HG03025 (cell line): ENCODE measurements at regions not wholly inside any gene's neighbourhood (a gene's known extent, or its start where the extent isn't known, plus 50 kb on each side); places are given as distances from the start of the nearest gene placed in this dataset.
"Not testable (repeated sequence)": the region's sequence is repeated elsewhere in the genome, so short reads cannot be mapped to it uniquely, and the experiment has no call there.

ENCODE experiments used
- ATAC-seq: cut with Tn5 transposase; IDR thresholded peaks from one replicate; pipeline ENCODE4 v1.9.1; 2021; ENCODE audit warnings: mild to moderate bottlenecking, moderate library complexity; ENCODE audit not compliant: unreplicated experiment, low FRiP score

DNA sequence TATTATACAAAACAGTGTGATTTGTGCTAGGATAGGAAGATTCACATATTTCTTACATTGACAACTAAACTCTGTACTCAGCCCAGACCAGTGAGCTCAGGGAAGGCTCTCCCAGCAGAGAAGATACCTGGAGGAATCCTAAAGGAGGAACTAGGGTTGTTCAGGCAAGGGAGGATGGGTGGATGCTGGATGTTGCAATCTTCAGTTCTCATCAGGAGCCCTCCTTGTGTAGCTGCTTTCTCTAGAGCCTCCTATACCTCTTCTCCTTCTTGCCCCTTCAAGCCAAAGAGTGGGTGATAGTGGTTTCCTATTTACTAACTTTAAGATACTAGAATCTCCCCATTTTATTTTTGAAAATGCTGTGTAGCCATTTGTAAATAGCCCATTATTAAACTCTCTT is 117.3 kb downstream of the NKX6-1 start:
- ATAC-seq, result no peak

DNA sequence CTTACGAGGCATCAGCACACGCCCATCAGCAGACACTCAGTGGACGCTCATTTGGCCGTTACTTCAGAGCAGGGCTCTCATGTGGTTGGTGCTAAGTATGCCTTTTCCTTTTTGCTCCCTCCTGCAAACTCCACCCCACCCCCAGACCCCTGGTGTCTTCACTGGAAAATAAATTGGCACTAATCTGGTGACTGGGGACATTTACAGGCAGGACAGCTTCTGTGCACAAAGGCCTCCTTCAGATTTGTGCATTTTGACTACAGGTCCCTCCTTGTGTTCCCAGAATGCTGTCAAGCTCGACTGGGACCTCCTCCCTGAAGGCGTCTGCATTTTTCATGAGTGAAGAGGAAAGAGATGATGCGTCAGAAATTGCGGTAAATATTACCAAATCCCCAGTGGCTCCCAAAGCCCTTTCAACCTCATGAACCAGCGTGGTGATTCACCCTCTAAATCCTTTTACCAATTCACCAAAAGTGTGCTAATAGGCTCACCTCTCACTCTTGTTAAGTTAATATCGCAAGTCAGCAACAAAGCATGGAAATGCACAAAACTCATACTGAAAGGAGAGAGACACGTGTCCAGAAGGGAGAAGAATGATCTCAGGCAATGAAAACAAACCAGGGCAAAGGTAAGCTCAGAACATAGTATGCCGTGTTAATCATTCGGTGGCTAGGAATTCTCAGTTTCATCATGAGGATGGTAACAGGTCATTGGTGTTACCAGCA is 119.0 kb downstream of the NKX6-1 start:
- ATAC-seq, result no peak

DNA sequence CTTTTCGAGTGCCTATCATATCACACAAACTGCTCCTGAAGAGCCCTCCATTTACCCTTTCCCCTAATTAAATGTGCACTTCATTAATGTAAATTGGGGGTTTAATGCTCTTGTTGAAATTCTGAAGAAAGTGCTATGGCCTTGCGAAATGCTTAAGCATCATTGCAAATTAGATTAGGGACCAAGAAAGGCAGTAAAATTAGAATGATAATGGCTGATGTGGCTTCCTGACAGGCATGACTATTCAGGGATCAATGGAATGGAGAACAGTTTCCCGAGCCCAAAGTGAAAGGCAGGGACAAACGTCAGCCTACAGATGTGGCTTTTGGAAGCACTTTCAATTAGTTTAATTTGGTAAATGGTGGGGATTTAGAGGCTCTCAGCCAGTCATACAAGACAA is 120.1 kb downstream of the NKX6-1 start:
- no peak for ATAC-seq

DNA sequence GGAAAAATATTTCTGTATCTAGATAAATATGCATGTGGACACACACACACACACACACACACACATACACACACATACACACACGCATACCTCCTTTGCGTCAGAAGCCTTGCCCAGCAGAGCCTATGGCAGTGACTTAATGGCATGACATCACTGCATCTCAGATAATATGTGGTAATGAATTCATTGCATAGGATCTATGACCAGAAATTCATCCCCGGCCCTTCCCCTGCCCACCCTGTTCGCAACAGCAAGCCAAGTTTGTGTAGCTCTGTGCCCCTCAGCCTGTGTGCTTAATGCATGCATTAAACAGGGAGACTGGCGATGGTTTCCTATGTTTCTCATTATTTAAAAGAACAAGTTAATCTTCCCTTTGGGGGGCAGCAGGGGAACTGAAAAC is 120.7 kb downstream of the NKX6-1 start:
- ATAC-seq, result no peak

DNA sequence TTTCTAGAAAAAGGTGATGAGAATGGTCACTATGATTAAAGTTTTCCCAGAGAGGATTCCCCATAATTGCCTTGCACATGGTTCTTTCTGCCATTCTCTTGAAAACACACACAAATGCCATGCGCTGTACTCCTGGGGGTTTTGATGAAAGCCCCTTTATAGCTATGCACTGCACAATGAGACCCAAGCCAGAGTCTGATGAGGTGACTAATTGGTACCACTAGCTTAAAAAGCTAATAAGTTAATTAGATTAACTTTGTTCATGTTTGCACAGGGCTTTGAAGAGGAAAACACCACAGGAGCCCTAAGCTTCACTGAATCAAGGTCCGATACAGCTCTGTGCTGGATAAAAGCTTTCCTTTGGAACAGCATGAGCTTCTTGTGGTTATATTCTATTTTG is 132.2 kb downstream of the NKX6-1 start:
- ATAC-seq, result no peak

DNA sequence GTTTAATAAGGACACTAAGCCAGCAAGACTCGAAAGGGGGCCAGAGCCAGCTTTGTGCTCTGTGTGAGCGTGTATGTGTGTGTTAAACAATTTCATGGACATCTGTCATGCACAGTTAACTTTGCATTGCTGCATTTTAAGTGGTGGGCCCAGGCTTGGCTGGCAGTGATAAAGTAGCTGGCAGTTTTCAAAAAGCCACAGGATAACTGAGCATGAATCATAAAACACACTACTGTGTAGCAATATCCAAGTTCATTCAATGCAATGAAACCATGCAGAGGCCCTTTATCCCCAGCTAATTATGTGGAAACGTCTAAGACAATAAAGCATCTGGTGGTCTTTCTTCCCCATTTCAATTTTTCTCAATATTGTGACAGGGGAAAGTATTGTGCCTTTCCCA is 132.9 kb downstream of the NKX6-1 start:
- no peak for ATAC-seq

DNA sequence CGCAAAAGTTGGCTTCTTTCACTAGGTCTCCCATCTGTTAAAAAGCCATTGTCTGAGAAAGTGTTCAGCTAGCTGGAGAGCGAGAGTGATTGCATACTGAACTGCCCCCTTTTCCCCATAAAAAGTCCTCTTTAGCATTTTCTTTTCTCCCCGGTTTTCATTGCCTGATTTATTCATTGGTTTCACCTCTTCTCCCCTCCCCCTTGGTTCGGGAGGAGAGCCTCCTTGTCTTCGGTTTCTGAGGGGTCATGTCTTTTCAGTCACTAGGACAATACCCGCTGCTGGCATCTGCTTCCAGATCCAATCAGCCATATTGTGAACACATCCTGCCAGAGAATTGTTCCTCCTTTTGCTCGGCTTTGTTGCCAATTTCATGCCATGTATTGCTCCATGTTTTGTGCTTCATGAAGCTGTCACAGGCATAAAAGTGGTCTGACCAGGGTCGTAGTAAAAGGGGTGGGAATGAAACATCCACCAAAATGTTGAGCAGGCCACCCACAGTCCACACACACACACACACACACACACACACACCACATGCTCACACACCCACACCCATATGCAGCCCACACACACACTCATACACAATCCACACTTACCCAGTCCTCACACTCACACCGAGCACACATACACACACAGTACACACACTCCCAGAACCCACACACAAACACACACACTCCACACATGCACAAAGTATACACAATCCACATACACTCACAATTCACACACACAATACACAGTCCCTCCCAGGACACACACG is 136.0 kb downstream of the NKX6-1 start:
- no peak for ATAC-seq

DNA sequence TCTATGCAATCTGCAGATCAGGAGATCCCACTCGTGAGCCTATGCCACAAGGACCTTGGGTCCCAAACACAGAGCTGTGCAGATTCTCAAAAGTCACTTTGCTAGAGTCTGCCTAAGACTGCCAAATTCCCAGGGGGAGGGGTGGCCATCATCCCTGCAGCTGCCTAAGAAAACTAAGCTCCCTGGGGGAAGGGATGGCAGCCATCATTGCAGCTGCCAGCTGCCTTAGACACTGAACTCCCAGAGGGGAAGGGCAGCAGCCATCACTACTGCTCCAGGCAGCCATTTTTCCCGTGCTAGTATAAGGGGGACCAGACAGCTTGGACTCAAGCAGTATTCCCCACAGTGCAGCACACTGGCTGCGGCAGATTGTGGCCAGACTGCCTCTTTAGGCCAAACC is 156.9 kb downstream of the NKX6-1 start:
- no peak for ATAC-seq

DNA sequence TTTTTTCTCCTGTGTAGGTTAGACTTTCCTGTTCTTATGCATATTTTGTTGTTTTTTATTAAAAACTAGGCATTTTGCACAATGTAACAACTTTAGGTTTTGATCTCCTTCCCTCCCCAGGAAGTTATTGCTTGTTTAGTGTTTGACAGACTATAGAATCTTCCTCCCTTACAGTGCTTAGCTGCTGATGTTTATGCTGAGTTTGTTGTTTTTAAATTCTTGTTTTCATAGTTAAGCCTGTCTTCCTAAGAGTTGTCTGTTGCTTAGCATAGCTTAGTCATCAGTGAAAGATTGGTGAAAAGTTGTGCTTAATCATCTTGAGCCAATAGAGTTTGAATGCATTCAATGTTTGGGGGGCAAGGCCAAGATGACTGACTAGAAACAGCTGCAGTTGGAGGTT is 157.5 kb downstream of the NKX6-1 start:
- ATAC-seq, result no peak

DNA sequence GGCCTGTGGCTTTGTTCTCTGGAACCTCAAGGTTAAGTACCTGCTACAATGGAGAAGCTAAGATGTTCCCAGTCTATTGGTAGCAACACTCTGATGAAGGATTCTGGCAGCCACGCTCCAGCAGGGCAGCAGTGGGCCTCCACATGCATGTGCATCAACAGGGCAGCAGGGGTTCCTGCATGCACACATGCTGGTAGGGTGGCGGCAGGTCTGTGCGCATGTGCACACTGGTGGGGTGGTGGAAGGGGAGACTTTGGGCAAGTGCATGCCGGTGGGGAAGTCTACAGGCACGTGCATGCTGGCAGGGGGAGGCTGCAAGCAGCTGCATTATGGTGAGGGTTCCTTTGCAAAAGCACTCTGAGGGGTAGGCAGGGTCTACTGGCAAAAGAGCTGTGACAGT is 160.7 kb downstream of the NKX6-1 start:
- no peak for ATAC-seq

DNA sequence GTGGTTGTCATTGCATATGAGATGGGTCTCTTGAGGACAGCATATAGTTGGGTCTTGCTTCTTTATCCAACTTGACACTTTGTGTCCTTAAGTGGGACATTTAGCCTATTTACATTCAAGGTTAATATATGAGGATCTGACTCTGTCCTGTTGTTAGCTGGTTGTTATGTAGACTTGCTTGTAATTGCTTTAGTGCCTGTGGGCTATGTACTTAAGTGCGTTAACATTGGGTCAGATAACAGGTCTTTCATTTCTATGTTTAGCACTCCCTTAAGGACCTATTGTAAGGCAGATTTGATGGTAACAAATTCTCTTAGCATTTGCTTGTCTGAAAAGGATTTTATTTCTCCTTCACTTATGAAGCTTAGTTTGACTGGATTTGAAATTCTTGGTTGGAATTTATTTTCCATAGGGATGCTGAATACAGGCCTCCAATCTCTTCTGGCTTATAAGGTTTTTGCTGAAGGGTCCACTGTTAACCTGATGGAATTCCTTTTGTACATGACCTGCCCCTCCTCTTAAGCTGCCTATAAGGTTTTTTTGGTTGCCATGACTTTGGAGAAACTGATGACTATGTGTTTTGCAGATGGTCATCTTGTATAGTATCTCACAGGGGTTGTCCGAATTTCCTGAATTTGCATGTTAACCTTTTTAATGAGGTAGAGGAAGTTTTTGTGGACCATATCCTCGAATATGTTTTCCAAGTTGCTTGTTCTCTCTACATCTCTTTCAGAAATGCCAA is 162.0 kb downstream of the NKX6-1 start:
- ATAC-seq, result no peak

DNA sequence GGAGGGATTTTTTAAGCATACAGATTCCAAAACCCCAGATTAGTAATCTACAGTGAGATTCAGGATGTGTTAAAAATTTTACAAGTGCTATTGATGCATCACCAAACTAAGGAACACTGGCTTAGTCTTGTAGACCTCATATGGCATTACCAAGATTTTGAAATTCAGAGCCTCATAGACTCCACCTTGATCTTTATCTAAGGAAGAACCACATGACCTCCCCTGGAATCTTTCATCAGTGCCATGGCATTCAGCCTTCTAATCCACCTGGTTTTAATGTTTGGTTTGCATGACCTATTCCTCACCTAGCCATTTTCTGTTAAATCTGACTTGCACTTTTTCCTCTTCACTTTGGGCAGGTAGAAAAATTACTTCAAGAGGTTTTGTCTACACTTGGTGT is 171.6 kb downstream of the NKX6-1 start:
- ATAC-seq, result no peak

DNA sequence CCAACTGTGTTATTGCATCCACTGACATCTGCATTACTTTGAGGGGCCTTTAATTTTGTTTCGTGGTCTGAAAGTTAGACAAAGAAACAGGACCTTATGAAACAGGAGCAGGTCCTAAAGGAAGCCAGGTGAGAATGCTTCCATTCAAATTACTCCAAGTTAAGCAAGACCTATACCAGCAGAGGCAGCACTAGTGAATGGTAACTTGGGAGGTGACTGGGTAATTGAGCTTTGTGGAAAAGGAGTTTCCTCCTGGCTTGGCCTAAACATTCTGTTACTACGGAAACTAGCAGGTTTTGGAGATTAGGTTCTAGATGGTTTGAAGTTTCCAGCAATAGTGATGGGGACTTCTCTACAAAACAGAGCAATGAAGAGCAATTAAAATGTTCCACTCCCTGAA is 173.5 kb downstream of the NKX6-1 start:
- ATAC-seq, result no peak

DNA sequence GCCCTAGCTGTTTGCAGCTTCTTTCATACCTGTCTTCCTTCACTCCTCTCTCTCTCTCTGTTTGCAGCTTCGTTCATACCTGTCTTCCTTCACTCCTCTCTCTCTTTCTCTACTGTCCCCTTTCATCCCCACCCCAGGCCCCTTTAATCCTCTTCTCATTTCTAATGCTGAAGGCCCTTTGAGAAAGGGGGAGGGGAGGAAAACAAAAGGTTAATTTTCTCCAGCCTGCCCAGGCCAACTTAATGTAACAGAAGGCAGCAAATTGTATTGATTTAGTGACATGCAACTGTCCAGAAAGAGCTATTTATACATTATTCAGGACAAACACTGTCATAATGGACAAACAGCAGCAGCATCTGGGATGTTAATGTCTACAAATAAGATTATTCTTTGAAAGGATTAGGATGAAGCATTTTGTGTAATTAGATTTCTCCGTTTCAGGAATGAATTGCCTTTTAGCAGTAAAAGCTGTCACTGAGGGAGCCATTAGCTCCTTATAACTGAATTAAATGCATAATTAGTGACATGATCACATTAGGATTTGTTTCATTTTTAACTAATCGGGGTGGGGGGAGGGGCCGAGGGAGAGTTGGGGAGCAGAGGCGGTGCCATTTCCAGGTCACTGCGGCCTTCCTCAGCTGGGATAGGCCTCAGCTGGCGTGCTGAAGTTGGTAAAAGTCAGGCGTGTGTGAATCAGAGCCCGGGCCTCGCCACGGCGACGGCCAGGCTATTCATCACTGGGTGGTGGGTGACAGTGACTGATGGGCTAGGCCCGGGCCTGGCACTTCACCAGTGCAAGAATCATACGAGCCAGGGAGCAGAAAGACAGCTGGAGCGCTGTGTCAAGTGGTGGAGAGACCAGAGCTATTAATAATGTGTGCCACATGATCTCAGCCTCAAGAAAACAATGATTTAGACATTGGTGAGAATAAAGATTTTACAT is 174.5 kb downstream of the NKX6-1 start:
- no peak for ATAC-seq

DNA sequence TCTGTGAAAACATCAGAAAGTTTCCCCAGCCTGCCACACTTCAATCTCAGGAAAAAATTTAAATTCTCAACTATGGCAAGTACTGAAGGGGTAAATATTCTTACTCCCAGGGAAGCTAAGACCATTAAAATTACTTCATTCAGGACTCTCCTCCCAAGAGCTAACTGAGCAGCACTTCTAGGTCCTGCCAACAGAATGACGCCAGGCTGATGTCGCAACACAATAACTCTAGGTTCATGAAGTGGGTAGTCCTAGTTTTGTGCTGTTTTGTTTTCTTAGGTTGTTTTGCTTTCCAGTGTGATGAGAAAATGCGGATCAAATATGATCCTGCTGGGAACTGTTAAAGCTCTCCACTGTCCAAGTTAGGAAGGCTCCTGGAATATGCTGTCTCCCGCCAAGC is 180.0 kb downstream of the NKX6-1 start:
- no peak for ATAC-seq

DNA sequence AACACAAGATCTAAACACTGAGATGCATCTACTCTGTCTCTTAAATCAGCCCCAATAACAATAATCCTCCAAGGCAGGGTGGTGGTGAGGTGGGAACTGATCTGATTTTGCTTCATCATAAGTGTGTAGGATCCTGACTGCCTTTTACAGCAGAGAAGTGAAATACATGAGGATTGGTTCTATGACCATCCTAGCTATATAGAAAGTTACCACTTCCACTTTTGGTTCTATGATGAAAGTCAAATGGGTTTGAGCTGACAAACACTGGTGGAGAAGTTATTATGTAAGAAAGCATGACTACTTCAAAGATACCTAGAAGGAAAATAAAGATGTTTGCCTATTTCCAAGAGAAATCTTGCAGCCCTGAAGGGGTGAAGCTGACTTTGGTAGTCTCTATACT is 181.6 kb downstream of the NKX6-1 start:
- no peak for ATAC-seq

DNA sequence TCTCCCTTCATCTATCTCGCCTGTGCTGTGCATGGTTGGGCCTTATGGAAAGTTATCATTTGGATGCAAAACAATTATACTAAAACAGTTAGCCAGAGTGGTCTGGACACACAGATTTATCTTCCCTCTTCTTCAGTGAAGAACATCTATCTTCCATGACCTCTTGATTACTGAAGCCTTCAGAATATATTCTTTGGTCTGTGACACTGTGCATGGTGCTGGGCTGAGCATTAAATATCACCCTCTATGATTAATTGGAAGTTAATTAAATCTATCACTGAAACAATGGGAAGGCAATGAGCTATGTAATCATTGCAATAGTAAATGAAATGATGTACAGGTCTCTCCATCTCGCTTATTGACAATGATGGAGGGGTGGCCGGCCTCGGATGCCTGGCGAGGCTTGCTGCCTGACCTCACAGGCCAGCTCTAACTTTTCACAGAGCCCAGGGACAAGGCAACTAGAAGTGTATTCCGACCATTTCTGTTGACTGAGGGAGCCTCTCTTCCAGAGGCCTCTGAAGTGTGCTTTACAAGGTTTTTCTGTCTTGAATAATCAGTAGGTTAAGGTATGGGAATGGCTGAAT is 186.6 kb downstream of the NKX6-1 start:
- no peak for ATAC-seq

DNA sequence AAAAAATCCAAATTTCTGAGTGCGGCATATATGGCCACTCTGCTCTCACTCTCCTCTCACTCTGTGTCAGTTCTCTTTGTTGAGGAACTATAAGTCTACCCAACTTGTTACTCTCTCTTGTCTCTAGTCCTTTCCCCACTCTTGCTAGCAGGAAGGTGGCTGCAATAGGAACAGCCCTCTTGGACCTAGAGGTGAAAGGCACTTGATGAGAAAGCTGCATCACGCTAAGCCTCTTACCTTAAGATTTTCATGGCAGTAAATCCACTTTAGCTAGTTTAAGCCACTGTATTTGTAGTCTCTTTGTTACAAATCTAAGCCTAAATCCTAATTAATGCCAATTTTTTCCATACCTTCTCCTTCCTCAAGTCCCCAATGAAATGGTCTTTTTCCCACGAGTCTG is 189.9 kb downstream of the NKX6-1 start:
- ATAC-seq, result no peak

DNA sequence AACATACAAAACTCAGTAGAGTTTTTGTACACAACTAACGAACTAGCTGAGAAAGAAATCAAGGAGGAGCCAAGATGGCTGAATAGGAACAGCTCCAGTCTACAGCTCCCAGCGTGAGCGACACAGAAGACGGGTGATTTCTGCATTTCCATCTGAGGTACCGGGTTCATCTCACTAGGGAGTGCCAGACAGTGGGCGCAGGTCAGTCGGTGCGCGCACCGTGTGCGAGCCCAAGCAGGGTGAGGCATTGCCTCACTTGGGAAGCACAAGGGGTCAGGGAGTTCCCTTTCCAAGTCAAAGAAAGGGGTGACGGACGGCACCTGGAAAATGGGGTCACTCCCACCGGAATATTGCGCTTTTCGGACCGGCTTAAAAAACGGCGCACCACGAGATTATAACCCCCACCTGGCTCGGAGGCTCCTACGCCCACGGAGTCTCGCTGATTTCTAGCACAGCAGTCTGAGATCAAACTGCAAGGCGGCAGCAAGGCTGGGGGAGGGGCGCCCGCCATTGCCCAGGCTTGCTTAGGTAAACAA is 200.3 kb downstream of the NKX6-1 start:
- not testable (repeated sequence) for ATAC-seq
